ENCODE measurements at regions not wholly inside any gene's neighbourhood (a gene's known extent, or its start where the extent isn't known, plus 50 kb on each side); places are given as distances from the start of the nearest gene placed in this dataset.

- intact Hi-C loops (cut with micrococcal nuclease): no loop called here
- peaks cover 4% of the 10 kb centered on the region for H3K27me3 Mint-ChIP-seq
- H3K9me3 Mint-ChIP-seq: no peaks in the 10 kb centered on the region
- ChIA-PET CTCF (no interaction called here), POLR2A (no interaction called here)
- H3K4me3 Mint-ChIP-seq: no peak overlapping the region
- no peaks in the 10 kb centered on the region for H3K4me1 Mint-ChIP-seq (ENCODE audit: low read depth)
- H3K36me3 Mint-ChIP-seq: no peaks in the 10 kb centered on the region
- no peak for DNase-seq
- H3K27ac Mint-ChIP-seq: no peak overlapping the region
Measured at GRCh38 chr14:66114071-66114470, 372.1 kb upstream of the CCDC196 start.

GRCh38 chr14:66115740-66116502, 370.2 kb upstream of the CCDC196 start:
- Mint-ChIP-seq H3K27me3 (peaks cover 4% of the 10 kb centered on the region), H3K4me1 (ENCODE audit: low read depth) (no peaks in the 10 kb centered on the region), H3K27ac (no peak overlapping the region), H3K4me3 (no peak overlapping the region), H3K9me3 (no peaks in the 10 kb centered on the region), H3K36me3 (no peaks in the 10 kb centered on the region)
- intact Hi-C loops (cut with micrococcal nuclease): no loop called here
- POLR2A ChIA-PET: no interaction called here
- DNase-seq: no peak
- CTCF ChIA-PET: no interaction called here

GRCh38 chr14:66116732-66117131, 369.4 kb upstream of the CCDC196 start:
- CTCF ChIA-PET: no interaction called here
- H3K27ac Mint-ChIP-seq: no peak overlapping the region
- H3K27me3 Mint-ChIP-seq: peaks cover 5% of the 10 kb centered on the region
- no peak for DNase-seq
- POLR2A ChIA-PET: no interaction called here
- intact Hi-C loops (cut with micrococcal nuclease): no loop called here
- no peaks in the 10 kb centered on the region for H3K4me1 Mint-ChIP-seq (ENCODE audit: low read depth)
- no peaks in the 10 kb centered on the region for H3K9me3 Mint-ChIP-seq
- no peaks in the 10 kb centered on the region for H3K36me3 Mint-ChIP-seq
- H3K4me3 Mint-ChIP-seq: no peak overlapping the region

GRCh38 chr14:66117600-66117999, 368.6 kb upstream of the CCDC196 start:
- POLR2A ChIA-PET: no interaction called here

GRCh38 chr14:66119606-66120231, 366.5 kb upstream of the CCDC196 start:
- intact Hi-C loops (cut with micrococcal nuclease): no loop called here
- H3K27ac Mint-ChIP-seq: no peak overlapping the region
- H3K9me3 Mint-ChIP-seq: no peaks in the 10 kb centered on the region
- no peaks in the 10 kb centered on the region for H3K4me1 Mint-ChIP-seq (ENCODE audit: low read depth)
- no peak overlapping the region for H3K4me3 Mint-ChIP-seq
- no peaks in the 10 kb centered on the region for H3K36me3 Mint-ChIP-seq
- ChIA-PET POLR2A (no interaction called here), CTCF (no interaction called here)
- DNase-seq: no peak
- H3K27me3 Mint-ChIP-seq: peaks cover 13% of the 10 kb centered on the region

More at GRCh38 chr14:66117600-66117999, 368.6 kb upstream of the CCDC196 start:
- Mint-ChIP-seq H3K4me1 (ENCODE audit: low read depth) (no peaks in the 10 kb centered on the region), H3K9me3 (no peaks in the 10 kb centered on the region), H3K27ac (no peak overlapping the region), H3K36me3 (no peaks in the 10 kb centered on the region), H3K4me3 (no peak overlapping the region), H3K27me3 (peaks cover 8% of the 10 kb centered on the region)
- intact Hi-C loops (cut with micrococcal nuclease): no loop called here
- DNase-seq: no peak
- CTCF ChIA-PET: no interaction called here

GRCh38 chr14:66120402-66120801, 365.8 kb upstream of the CCDC196 start:
- POLR2A ChIA-PET: no interaction called here
- CTCF ChIA-PET: no interaction called here
- Mint-ChIP-seq H3K27ac (no peak overlapping the region), H3K4me1 (ENCODE audit: low read depth) (no peaks in the 10 kb centered on the region), H3K4me3 (no peak overlapping the region), H3K9me3 (no peaks in the 10 kb centered on the region), H3K36me3 (no peaks in the 10 kb centered on the region), H3K27me3 (peaks cover 17% of the 10 kb centered on the region)
- intact Hi-C loops (cut with micrococcal nuclease): no loop called here
- DNase-seq: no peak

GRCh38 chr14:66121859-66122258, 364.3 kb upstream of the CCDC196 start:
- no peak overlapping the region for H3K4me3 Mint-ChIP-seq
- intact Hi-C loops (cut with micrococcal nuclease): no loop called here
- peaks cover 15% of the 10 kb centered on the region for H3K27me3 Mint-ChIP-seq
- no peaks in the 10 kb centered on the region for H3K9me3 Mint-ChIP-seq
- no peak for DNase-seq
- no peak overlapping the region for H3K27ac Mint-ChIP-seq
- H3K4me1 Mint-ChIP-seq (ENCODE audit: low read depth): no peaks in the 10 kb centered on the region
- POLR2A ChIA-PET: no interaction called here
- no peaks in the 10 kb centered on the region for H3K36me3 Mint-ChIP-seq
- CTCF ChIA-PET: no interaction called here

GRCh38 chr14:66129224-66129623, 356.9 kb upstream of the CCDC196 start:
- CTCF ChIA-PET: no interaction called here
- no peaks in the 10 kb centered on the region for H3K9me3 Mint-ChIP-seq
- intact Hi-C loops (cut with micrococcal nuclease): no loop called here
- no peaks in the 10 kb centered on the region for H3K36me3 Mint-ChIP-seq
- H3K27me3 Mint-ChIP-seq: peaks cover 5% of the 10 kb centered on the region
- no peaks in the 10 kb centered on the region for H3K4me1 Mint-ChIP-seq (ENCODE audit: low read depth)
- no peak for DNase-seq
- no peak overlapping the region for H3K4me3 Mint-ChIP-seq
- POLR2A ChIA-PET: no interaction called here
- no peak overlapping the region for H3K27ac Mint-ChIP-seq

GRCh38 chr14:66131111-66131510, 355.1 kb upstream of the CCDC196 start:
- CTCF ChIA-PET: interaction anchor here (0.5 kb wide), 1 partner anchor 942 kb away, joined by 4 read pairs; no protein-coding TSS in a partner anchor
- POLR2A ChIA-PET: no interaction called here
- Mint-ChIP-seq H3K4me1 (ENCODE audit: low read depth) (no peaks in the 10 kb centered on the region), H3K9me3 (no peaks in the 10 kb centered on the region), H3K4me3 (no peak overlapping the region), H3K36me3 (no peaks in the 10 kb centered on the region), H3K27me3 (no peaks in the 10 kb centered on the region), H3K27ac (no peak overlapping the region)
- intact Hi-C loops (cut with micrococcal nuclease): no loop called here
- DNase-seq: no peak

- Mint-ChIP-seq H3K27me3 (no peaks in the 10 kb centered on the region), H3K4me3 (no peak overlapping the region), H3K27ac (no peak overlapping the region), H3K9me3 (no peaks in the 10 kb centered on the region), H3K36me3 (no peaks in the 10 kb centered on the region), H3K4me1 (ENCODE audit: low read depth) (no peaks in the 10 kb centered on the region)
- CTCF ChIA-PET: no interaction called here
- POLR2A ChIA-PET: no interaction called here
- DNase-seq: no peak
- intact Hi-C loops (cut with micrococcal nuclease): no loop called here
Measured at GRCh38 chr14:66133666-66134065, 352.5 kb upstream of the CCDC196 start.

- Mint-ChIP-seq H3K9me3 (no peaks in the 10 kb centered on the region), H3K4me3 (no peak overlapping the region), H3K27ac (no peak overlapping the region), H3K4me1 (ENCODE audit: low read depth) (no peaks in the 10 kb centered on the region), H3K27me3 (no peaks in the 10 kb centered on the region), H3K36me3 (no peaks in the 10 kb centered on the region)
- intact Hi-C loops (cut with micrococcal nuclease): no loop called here
- ChIA-PET POLR2A (no interaction called here), CTCF (no interaction called here)
- no peak for DNase-seq
Measured at GRCh38 chr14:66135831-66136230, 350.3 kb upstream of the CCDC196 start.

- no peak for DNase-seq
- no peaks in the 10 kb centered on the region for H3K36me3 Mint-ChIP-seq
- ChIA-PET POLR2A (no interaction called here), CTCF (no interaction called here)
- intact Hi-C loops (cut with micrococcal nuclease): no loop called here
- no peak overlapping the region for H3K4me3 Mint-ChIP-seq
- H3K9me3 Mint-ChIP-seq: no peaks in the 10 kb centered on the region
- H3K4me1 Mint-ChIP-seq (ENCODE audit: low read depth): no peaks in the 10 kb centered on the region
- H3K27me3 Mint-ChIP-seq: no peaks in the 10 kb centered on the region
- H3K27ac Mint-ChIP-seq: no peak overlapping the region
Measured at GRCh38 chr14:66137081-66137480, 349.1 kb upstream of the CCDC196 start.

- Mint-ChIP-seq H3K36me3 (no peaks in the 10 kb centered on the region), H3K27me3 (peaks cover 6% of the 10 kb centered on the region), H3K4me1 (ENCODE audit: low read depth) (no peaks in the 10 kb centered on the region), H3K27ac (no peak overlapping the region), H3K9me3 (no peaks in the 10 kb centered on the region), H3K4me3 (no peak overlapping the region)
- ChIA-PET CTCF (no interaction called here), POLR2A (no interaction called here)
- DNase-seq: no peak
- intact Hi-C loops (cut with micrococcal nuclease): no loop called here
Measured at GRCh38 chr14:66139432-66139831, 346.7 kb upstream of the CCDC196 start.
